SK-N-MC (cell line): ENCODE measurements at regions not wholly inside any gene's neighbourhood (a gene's known extent, or its start where the extent isn't known, plus 50 kb on each side); places are given as distances from the start of the nearest gene placed in this dataset.
"Not testable (repeated sequence)": the region's sequence is repeated elsewhere in the genome, so short reads cannot be mapped to it uniquely, and the experiment has no call there.

Source experiments
- DNase-seq: peaks from one replicate; pipeline ENCODE4 v3.0.0-alpha.2; 2011; ENCODE audit warnings: low read depth, low spot score
- H3K27ac ChIP-seq: fragments of 200-600 bp; sonication (generic); 2 replicates; pipeline ENCODE4 v1.5.1; 2016; ENCODE audit warnings: mixed run types
- H3K36me3 ChIP-seq: fragments of 200-600 bp; sonication (generic); 2 replicates; pipeline ENCODE4 v1.6.1; 2017; ENCODE audit warnings: antibody characterized with exemption, low read length, mixed read lengths; ENCODE audit not compliant: insufficient read depth
- H3K4me3 ChIP-seq: fragments of 200-600 bp; sonication (generic); 2 replicates; pipeline ENCODE4 v1.5.1; 2016
- H3K9ac ChIP-seq: fragments of 200-600 bp; sonication (generic); 2 replicates; pipeline ENCODE4 v1.8.0; 2017; ENCODE audit warnings: mixed run types, mixed read lengths; ENCODE audit not compliant: insufficient read length
- H3K9me3 ChIP-seq: fragments of 200-600 bp; sonication (generic); 2 replicates; pipeline ENCODE4 v1.6.1; 2017; ENCODE audit warnings: low read depth, mild to moderate bottlenecking, antibody characterized with exemption, low read length, moderate library complexity, mixed read lengths
- EZH2 ChIP-seq: fragments of 200-600 bp; sonication (generic); IDR thresholded peaks from one replicate; pipeline ENCODE4 v1.6.1; 2017; ENCODE audit warnings: antibody characterized with exemption
- FOXP2 ChIP-seq: optimal IDR thresholded peaks from 2 replicates; pipeline ENCODE3; 2011; ENCODE audit warnings: mild to moderate bottlenecking, moderate library complexity; ENCODE audit not compliant: insufficient read depth; ENCODE audit errors: extremely low read length, control extremely low read depth
- POLR2AphosphoS5 ChIP-seq: IDR thresholded peaks from 2 replicates; pipeline ENCODE4 v1.6.1; 2012; ENCODE audit warnings: mild to moderate bottlenecking, low read depth, low read length, borderline replicate concordance

GRCh38 chr11:97620007-97620406 lies 1230.2 kb downstream of the JRKL start:
- TF ChIP-seq POLR2AphosphoS5 (no peak), FOXP2 (no peak), EZH2 (no peak)
- Histone ChIP-seq H3K27ac (no peak overlapping the region), H3K4me3 (no peak overlapping the region), H3K9me3 (no peaks in the 10 kb centered on the region), H3K9ac (no peak overlapping the region), H3K36me3 (no peaks in the 10 kb centered on the region)
- DNase-seq, result no peak

- Histone ChIP-seq H3K36me3 (no peaks in the 10 kb centered on the region), H3K9ac (no peak overlapping the region), H3K4me3 (no peak overlapping the region), H3K27ac (no peak overlapping the region), H3K9me3 (no peaks in the 10 kb centered on the region)
- DNase-seq, result no peak
- TF ChIP-seq FOXP2, result no peak
These were observed 1231.5 kb downstream of the JRKL start for GRCh38 chr11:97621282-97621681.

GRCh38 chr11:97622795-97623194 lies 1233.0 kb downstream of the JRKL start:
- no peak overlapping the region for H3K4me3 ChIP-seq
- no peak for DNase-seq

GRCh38 chr11:97636741-97637140 lies 1246.9 kb downstream of the JRKL start:
- not testable (repeated sequence) for DNase-seq, H3K36me3 ChIP-seq, H3K9ac ChIP-seq, H3K9me3 ChIP-seq, H3K4me3 ChIP-seq, H3K27ac ChIP-seq

More at GRCh38 chr11:97622795-97623194, 1233.0 kb downstream of the JRKL start:
- H3K27ac ChIP-seq, result no peak overlapping the region
- no peaks in the 10 kb centered on the region for H3K36me3 ChIP-seq
- TF ChIP-seq POLR2AphosphoS5 (no peak), FOXP2 (no peak), EZH2 (no peak)
- no peak overlapping the region for H3K9ac ChIP-seq
- H3K9me3 ChIP-seq, result no peaks in the 10 kb centered on the region

- no peak overlapping the region for H3K9ac ChIP-seq
- no peaks in the 10 kb centered on the region for H3K9me3 ChIP-seq
- DNase-seq, result no peak
- H3K27ac ChIP-seq, result no peak overlapping the region
- H3K4me3 ChIP-seq, result no peak overlapping the region
- no peak for TF ChIP-seq FOXP2
- no peak for TF ChIP-seq POLR2AphosphoS5
- H3K36me3 ChIP-seq, result no peaks in the 10 kb centered on the region
These were observed 1247.9 kb downstream of the JRKL start for GRCh38 chr11:97637701-97638100.

- TF ChIP-seq EZH2 (no peak), FOXP2 (no peak), POLR2AphosphoS5 (no peak)
- Histone ChIP-seq H3K36me3 (no peaks in the 10 kb centered on the region), H3K27ac (no peak overlapping the region), H3K4me3 (no peak overlapping the region), H3K9ac (no peak overlapping the region), H3K9me3 (no peaks in the 10 kb centered on the region)
- DNase-seq, result no peak
These were observed 1248.9 kb downstream of the JRKL start for GRCh38 chr11:97638641-97639224.

GRCh38 chr11:97641988-97642387 lies 1252.2 kb downstream of the JRKL start:
- Histone ChIP-seq H3K27ac (no peak overlapping the region), H3K4me3 (no peak overlapping the region), H3K9me3 (no peaks in the 10 kb centered on the region), H3K9ac (no peak overlapping the region), H3K36me3 (no peaks in the 10 kb centered on the region)
- TF ChIP-seq FOXP2 (no peak), POLR2AphosphoS5 (no peak), EZH2 (no peak)
- DNase-seq, result no peak

GRCh38 chr11:97645736-97646135 lies 1255.9 kb downstream of the JRKL start:
- no peak for DNase-seq
- Histone ChIP-seq H3K36me3 (no peaks in the 10 kb centered on the region), H3K9me3 (no peaks in the 10 kb centered on the region), H3K27ac (no peak overlapping the region), H3K4me3 (no peak overlapping the region), H3K9ac (no peak overlapping the region)
- no peak for TF ChIP-seq FOXP2
- TF ChIP-seq EZH2, result no peak
- TF ChIP-seq POLR2AphosphoS5, result no peak

- no peaks in the 10 kb centered on the region for H3K9me3 ChIP-seq
- no peak for DNase-seq
- TF ChIP-seq FOXP2 (no peak), EZH2 (no peak), POLR2AphosphoS5 (no peak)
- H3K4me3 ChIP-seq, result no peak overlapping the region
- H3K27ac ChIP-seq, result no peak overlapping the region
- H3K9ac ChIP-seq, result no peak overlapping the region
- H3K36me3 ChIP-seq, result no peaks in the 10 kb centered on the region
These were observed 1266.5 kb downstream of the JRKL start for GRCh38 chr11:97656356-97656755.

GRCh38 chr11:97657852-97658251 lies 1268.0 kb downstream of the JRKL start:
- Histone ChIP-seq H3K4me3 (no peak overlapping the region), H3K9me3 (no peaks in the 10 kb centered on the region), H3K27ac (no peak overlapping the region), H3K9ac (no peak overlapping the region), H3K36me3 (no peaks in the 10 kb centered on the region)
- no peak for TF ChIP-seq EZH2
- no peak for TF ChIP-seq FOXP2
- TF ChIP-seq POLR2AphosphoS5, result no peak
- DNase-seq, result no peak
